Mesothelial cell of epicardium (in vitro differentiated cells): ENCODE measurements at regions not wholly inside any gene's neighbourhood (a gene's known extent, or its start where the extent isn't known, plus 50 kb on each side); places are given as distances from the start of the nearest gene placed in this dataset.

ENCODE experiments used
- DNase-seq, 2 experiments: peaks; one replicate each; pipeline ENCODE4 v3.0.0; 2021; ENCODE audit warnings: low spot score in 2 of 2; ENCODE audit not compliant: unreplicated experiment in 2 of 2
- H3K27ac Mint-ChIP-seq: 2 replicates; pipeline ENCODE4 v1.8.0; 2021; ENCODE audit warnings: mixed read lengths
- H3K27me3 Mint-ChIP-seq: 2 replicates; pipeline ENCODE4 v1.8.0; 2021; ENCODE audit warnings: low read depth, mixed read lengths
- H3K36me3 Mint-ChIP-seq: 2 replicates; pipeline ENCODE4 v1.8.0; 2021; ENCODE audit warnings: mixed read lengths
- H3K4me1 Mint-ChIP-seq: 2 replicates; pipeline ENCODE4 v1.8.0; 2021; ENCODE audit warnings: mixed read lengths
- H3K4me3 Mint-ChIP-seq: 2 replicates; pipeline ENCODE4 v1.8.0; 2021; ENCODE audit warnings: mild to moderate bottlenecking, moderate library complexity, mixed read lengths
- H3K9me3 Mint-ChIP-seq: 2 replicates; pipeline ENCODE4 v1.8.0; 2021; ENCODE audit warnings: mixed read lengths
- CTCF ChIP-seq: fragments of 200-600 bp; sonication (generic); IDR thresholded peaks from one replicate; pipeline ENCODE4 v1.5.0; 2021; ENCODE audit warnings: antibody characterized with exemption; ENCODE audit not compliant: unreplicated experiment

- Mint-ChIP-seq H3K9me3 (no peaks in the 10 kb centered on the region), H3K27me3 (peaks cover 71% of the 10 kb centered on the region), H3K4me3 (no peak overlapping the region), H3K4me1 (peaks cover 6% of the 10 kb centered on the region), H3K36me3 (no peaks in the 10 kb centered on the region), H3K27ac (no peak overlapping the region)
- DNase-seq = no peak
- no peak for TF ChIP-seq CTCF
Observed at GRCh38 chr10:47061776-47062175, 150.5 kb downstream of the PTPN20 start.

GRCh38 chr10:47062441-47063200, 151.4 kb downstream of the PTPN20 start:
- TF ChIP-seq CTCF = no peak
- no peak overlapping the region for H3K4me3 Mint-ChIP-seq
- no peaks in the 10 kb centered on the region for H3K36me3 Mint-ChIP-seq
- no peak overlapping the region for H3K27ac Mint-ChIP-seq
- no peak for DNase-seq
- H3K9me3 Mint-ChIP-seq = no peaks in the 10 kb centered on the region
- peaks cover 6% of the 10 kb centered on the region for H3K4me1 Mint-ChIP-seq
- peaks cover 74% of the 10 kb centered on the region for H3K27me3 Mint-ChIP-seq

- H3K36me3 Mint-ChIP-seq = no peaks in the 10 kb centered on the region
- H3K27ac Mint-ChIP-seq = no peak overlapping the region
- H3K4me3 Mint-ChIP-seq = no peak overlapping the region
- peaks cover 66% of the 10 kb centered on the region for H3K27me3 Mint-ChIP-seq
- no peak for DNase-seq
- H3K4me1 Mint-ChIP-seq = peaks cover 4% of the 10 kb centered on the region
- no peaks in the 10 kb centered on the region for H3K9me3 Mint-ChIP-seq
- TF ChIP-seq CTCF = no peak
Observed at GRCh38 chr10:47063858-47064257, 152.6 kb downstream of the PTPN20 start.

GRCh38 chr10:47065903-47066302, 154.7 kb downstream of the PTPN20 start:
- no peaks in the 10 kb centered on the region for H3K9me3 Mint-ChIP-seq
- H3K4me3 Mint-ChIP-seq = no peak overlapping the region
- TF ChIP-seq CTCF = no peak
- DNase-seq = no peak
- no peaks in the 10 kb centered on the region for H3K36me3 Mint-ChIP-seq
- H3K4me1 Mint-ChIP-seq = no peaks in the 10 kb centered on the region
- no peak overlapping the region for H3K27ac Mint-ChIP-seq
- peaks cover 62% of the 10 kb centered on the region for H3K27me3 Mint-ChIP-seq

GRCh38 chr10:47067949-47068940, 157.0 kb downstream of the PTPN20 start:
- peaks cover 53% of the 10 kb centered on the region for H3K27me3 Mint-ChIP-seq
- H3K4me1 Mint-ChIP-seq = no peaks in the 10 kb centered on the region
- no peak for TF ChIP-seq CTCF
- no peaks in the 10 kb centered on the region for H3K36me3 Mint-ChIP-seq
- H3K9me3 Mint-ChIP-seq = no peaks in the 10 kb centered on the region
- DNase-seq = no peak
- H3K27ac Mint-ChIP-seq = no peak overlapping the region
- H3K4me3 Mint-ChIP-seq = no peak overlapping the region
